ENCODE measurements at regions not wholly inside any gene's neighbourhood (a gene's known extent, or its start where the extent isn't known, plus 50 kb on each side); places are given as distances from the start of the nearest gene placed in this dataset.
"Not testable (repeated sequence)": the region's sequence is repeated elsewhere in the genome, so short reads cannot be mapped to it uniquely, and the experiment has no call there.

DNA sequence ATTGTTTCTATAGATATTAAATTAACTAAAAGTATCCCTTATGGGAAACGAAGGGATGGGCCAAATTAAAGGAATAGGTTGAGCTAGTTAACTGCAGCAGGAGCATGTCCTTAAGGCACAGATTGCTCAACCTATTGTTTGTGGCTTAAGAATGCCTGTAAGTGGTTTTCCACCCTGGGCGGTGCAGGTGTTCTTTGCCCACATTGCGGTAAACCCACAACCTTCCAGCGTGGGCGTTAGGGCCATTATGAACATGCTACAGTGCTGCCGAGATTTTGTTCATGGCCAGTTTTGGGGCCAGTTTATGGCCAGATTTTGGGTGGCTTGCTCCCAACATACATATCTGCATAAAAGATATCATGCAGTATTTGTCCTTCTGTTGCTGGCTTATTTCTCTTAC is 1196.8 kb downstream of the NCAM2 start:
- not testable (repeated sequence) for TF ChIP-seq CTCF, EP300 (IDR thresholded peaks at IDR 0.05)

Data from suprapubic skin (tissue), 3 donors.